CD14-positive monocyte (primary cell): ENCODE measurements at regions not wholly inside any gene's neighbourhood (a gene's known extent, or its start where the extent isn't known, plus 50 kb on each side); places are given as distances from the start of the nearest gene placed in this dataset.

ENCODE experiments used
- DNase-seq, 3 donors: peaks; one replicate each; pipeline ENCODE4 v3.0.0-alpha.2; 2011 to 2022
- H2AFZ ChIP-seq: 2 replicates; pipeline ENCODE4 v1.6.0; 2012; ENCODE audit warnings: mild to moderate bottlenecking, low read depth, low read length, inconsistent platforms; ENCODE audit not compliant: insufficient read depth, poor library complexity, severe bottlenecking
- H3K27ac ChIP-seq, 2 donors: 1 replicate in 1 of 2; 2 replicates in 1 of 2; pipeline ENCODE4 v1.5.1; 2012 to 2013; ENCODE audit warnings: low read length in 2 of 2, control low read depth in 1 of 2, inconsistent platforms in 1 of 2, low read depth in 1 of 2, mild to moderate bottlenecking in 1 of 2
- H3K27me3 ChIP-seq, 2 donors: one replicate each; pipeline versions ENCODE4 v1.6.0 to v1.6.1; 2011 to 2013; ENCODE audit warnings: low read length in 2 of 2; ENCODE audit not compliant: control insufficient read depth in 2 of 2, insufficient read depth in 2 of 2
- H3K36me3 ChIP-seq, 2 donors: replicated peaks in 1 of 2; 1 replicate in 1 of 2; 2 replicates in 1 of 2; pipeline versions ENCODE4 v1.5.1 to v1.6.1; 2012 to 2013; ENCODE audit warnings: low read length in 2 of 2, control low read depth in 1 of 2, inconsistent platforms in 1 of 2, mild to moderate bottlenecking in 1 of 2; ENCODE audit not compliant: insufficient read depth in 2 of 2, control insufficient read depth in 1 of 2
- H3K4me1 ChIP-seq, 2 donors: 1 replicate in 1 of 2; 2 replicates in 1 of 2; pipeline versions ENCODE4 v1.5.1 to v1.6.1; 2012 to 2013; ENCODE audit warnings: low read length in 2 of 2, control low read depth in 1 of 2, inconsistent platforms in 1 of 2, mild to moderate bottlenecking in 1 of 2, moderate library complexity in 1 of 2; ENCODE audit not compliant: insufficient read depth in 2 of 2, control insufficient read depth in 1 of 2
- H3K4me2 ChIP-seq: replicated peaks from 2 replicates; pipeline ENCODE3; 2012; ENCODE audit warnings: low read length, moderate library complexity, mild to moderate bottlenecking; ENCODE audit not compliant: poor library complexity, severe bottlenecking; ENCODE audit errors: extremely low read depth
- H3K4me3 ChIP-seq, 3 experiments: fragments of 200-600 bp in 1 of 3; sonication (generic) in 1 of 3; replicated peaks in 1 of 3; 1 replicate in 2 of 3; 2 replicates in 1 of 3; pipeline ENCODE4 v1.5.1; 2011 to 2013; ENCODE audit warnings: low read length in 3 of 3, mild to moderate bottlenecking in 3 of 3, control low read depth in 2 of 3, low read depth in 2 of 3, inconsistent platforms in 1 of 3, moderate library complexity in 1 of 3
- H3K79me2 ChIP-seq: 2 replicates; pipeline ENCODE4 v1.6.0; 2012; ENCODE audit warnings: mild to moderate bottlenecking, control low read depth, inconsistent platforms, low read length, moderate library complexity; ENCODE audit not compliant: insufficient read depth
- H3K9ac ChIP-seq: 2 replicates; pipeline ENCODE4 v1.6.0; 2017; ENCODE audit warnings: low read length, mild to moderate bottlenecking; ENCODE audit not compliant: insufficient read depth, poor library complexity, severe bottlenecking
- H3K9me3 ChIP-seq, 2 donors: replicated peaks in 1 of 2; 1 replicate in 1 of 2; 2 replicates in 1 of 2; pipeline versions ENCODE4 v1.5.1 to v1.6.1; 2012 to 2013; ENCODE audit warnings: low read length in 2 of 2, control low read depth in 1 of 2; ENCODE audit not compliant: control insufficient read depth in 1 of 2, insufficient read depth in 1 of 2
- H4K20me1 ChIP-seq: 2 replicates; pipeline ENCODE4 v1.6.0; 2012; ENCODE audit warnings: mild to moderate bottlenecking, low read length, control low read depth, moderate library complexity; ENCODE audit not compliant: insufficient read depth
- H3K27ac Mint-ChIP-seq, 7 donors: one replicate each; pipeline ENCODE4 v1.8.0; 2020; ENCODE audit warnings: mild to moderate bottlenecking in 7 of 7, mixed read lengths in 7 of 7, moderate library complexity in 6 of 7, inconsistent platforms in 2 of 7
- H3K27me3 Mint-ChIP-seq, 3 donors: one replicate each; pipeline ENCODE4 v1.8.0; 2021 to 2022; ENCODE audit warnings: low read depth in 3 of 3, mild to moderate bottlenecking in 3 of 3, mixed read lengths in 3 of 3, moderate library complexity in 3 of 3, inconsistent platforms in 1 of 3
- H3K36me3 Mint-ChIP-seq, 2 donors: one replicate each; pipeline ENCODE4 v1.8.0; 2020; ENCODE audit warnings: mixed read lengths in 2 of 2, inconsistent platforms in 1 of 2, mild to moderate bottlenecking in 1 of 2
- H3K4me1 Mint-ChIP-seq: one replicate; pipeline ENCODE4 v1.8.0; 2020; ENCODE audit warnings: mild to moderate bottlenecking, mixed read lengths
- H3K4me3 Mint-ChIP-seq, 2 donors: one replicate each; pipeline ENCODE4 v1.8.0; 2020; ENCODE audit warnings: mild to moderate bottlenecking in 2 of 2, mixed read lengths in 2 of 2, moderate library complexity in 1 of 2
- H3K9me3 Mint-ChIP-seq, 7 donors: one replicate each; pipeline ENCODE4 v1.8.0; 2020 to 2022; ENCODE audit warnings: mixed read lengths in 7 of 7, mild to moderate bottlenecking in 6 of 7, moderate library complexity in 6 of 7, inconsistent platforms in 2 of 7
- CTCF ChIP-seq: fragments of 200-600 bp; IDR thresholded peaks from one replicate; pipeline ENCODE4 v1.8.0; 2022; ENCODE audit warnings: antibody characterized with exemption, mild to moderate bottlenecking
- WGBS: methylation state at CpG from one replicate; pipeline ENCODE4 v1.1.5; 2013; ENCODE audit warnings: missing lambda C conversion rate; ENCODE audit not compliant: insufficient coverage; 5-methylcytosine and 5-hydroxymethylcytosine counted together
- intact Hi-C, 2 donors: fragments of 100-400 bp; cut with micrococcal nuclease; formaldehyde crosslinking; loops; one replicate each; pipeline versions ENCODE4 v1.15.0 to v1.15.1; 2023

DNA sequence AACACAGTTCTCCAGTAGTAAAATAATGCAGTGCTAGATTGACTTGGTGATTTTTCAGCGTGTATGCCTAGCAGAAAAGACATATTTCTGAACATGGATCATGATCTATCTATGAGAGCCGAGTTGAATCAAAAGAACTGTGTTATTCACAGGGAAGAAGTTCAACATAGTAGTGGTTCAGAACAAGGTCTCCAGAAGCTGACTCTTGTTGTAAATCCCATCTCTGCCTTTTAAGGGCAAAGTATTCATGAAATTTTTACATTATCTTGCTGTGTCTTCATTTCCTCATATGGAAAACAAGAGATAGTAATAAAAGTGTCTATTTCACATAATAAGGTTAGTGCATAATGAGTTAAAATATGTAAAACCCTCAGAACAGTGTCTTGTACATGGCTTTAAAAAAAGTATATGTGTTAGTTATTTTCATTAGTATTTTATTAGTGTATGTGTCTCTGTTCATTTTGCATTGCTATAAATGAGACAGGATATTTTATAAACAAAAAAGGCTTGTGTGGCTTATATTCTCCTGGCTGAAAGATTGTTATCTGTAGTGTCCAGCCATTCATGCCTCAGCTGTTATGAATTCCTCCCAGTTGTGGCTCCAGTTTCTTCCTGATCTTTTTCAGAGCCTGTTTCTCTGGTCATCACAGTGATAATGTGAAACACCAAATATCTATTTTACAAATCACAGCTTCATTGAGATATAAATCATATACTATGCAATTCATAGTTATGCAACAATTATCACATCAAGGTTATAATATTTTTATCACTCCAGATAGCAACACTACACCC, 1351.2 kb downstream of the STIM2 start:
- Histone ChIP-seq H3K9me3 (no peaks in the 10 kb centered on the region), H4K20me1 (no peaks in the 10 kb centered on the region), H3K4me2 (no peak overlapping the region), H3K4me3 (no peak overlapping the region), H3K27me3 (no peaks in the 10 kb centered on the region), H3K4me1 (no peaks in the 10 kb centered on the region), H3K27ac (no peak overlapping the region), H2AFZ (no peak overlapping the region), H3K79me2 (no peaks in the 10 kb centered on the region), H3K9ac (no peak overlapping the region), H3K36me3 (no peaks in the 10 kb centered on the region)
- Mint-ChIP-seq H3K4me1 (no peaks in the 10 kb centered on the region), H3K27ac (no peak overlapping the region), H3K36me3 (no peaks in the 10 kb centered on the region), H3K4me3 (no peak overlapping the region), H3K27me3 (peaks cover 0 to 2% (median 1%) of the 10 kb centered on the region in 3 donors), H3K9me3 (peaks cover 0 to 6% (median 0%) of the 10 kb centered on the region in 7 donors)
- intact Hi-C loops, result no loop called here
- TF ChIP-seq CTCF, result no peak
- DNase-seq, result no peak
- 95% methylated on average over 2 of the region's 2 CpGs for WGBS

GRCh38 chr4:28221536-28221935, 1360.9 kb downstream of the STIM2 start:
- no peaks in the 10 kb centered on the region for H3K27me3 ChIP-seq
- Mint-ChIP-seq H3K27me3 (peaks cover 0 to 2% (median 0%) of the 10 kb centered on the region in 3 donors), H3K4me1 (no peaks in the 10 kb centered on the region), H3K9me3 (peaks cover 0 to 7% (median 0%) of the 10 kb centered on the region in 7 donors), H3K36me3 (no peaks in the 10 kb centered on the region), H3K4me3 (no peak overlapping the region), H3K27ac (no peak overlapping the region)
- no peak overlapping the region for H3K9ac ChIP-seq
- H3K4me1 ChIP-seq, result no peaks in the 10 kb centered on the region
- H3K4me2 ChIP-seq, result no peak overlapping the region
- H2AFZ ChIP-seq, result no peak overlapping the region
- DNase-seq, result no peak
- intact Hi-C loops, result no loop called here
- no peak for TF ChIP-seq CTCF
- no peaks in the 10 kb centered on the region for H3K9me3 ChIP-seq
- no peaks in the 10 kb centered on the region for H3K79me2 ChIP-seq
- H4K20me1 ChIP-seq, result no peaks in the 10 kb centered on the region
- no peaks in the 10 kb centered on the region for H3K36me3 ChIP-seq
- H3K27ac ChIP-seq, result no peak overlapping the region
- no CpG with 5 or more reads among the region's 1 CpG for WGBS
- no peak overlapping the region for H3K4me3 ChIP-seq
